SH-SY5Y (cell line): ENCODE measurements at regions not wholly inside any gene's neighbourhood (a gene's known extent, or its start where the extent isn't known, plus 50 kb on each side); places are given as distances from the start of the nearest gene placed in this dataset.

ENCODE experiments used
- GATA2 ChIP-seq: IDR thresholded peaks from 2 replicates; pipeline ENCODE4 v1.6.1; 2011; ENCODE audit warnings: mild to moderate bottlenecking, low read depth, low read length
- GATA3 ChIP-seq: IDR thresholded peaks from 2 replicates; pipeline ENCODE4 v1.6.1; 2011; ENCODE audit warnings: low read depth, mild to moderate bottlenecking, low read length, moderate library complexity

- TF ChIP-seq GATA2, result no peak
- TF ChIP-seq GATA3, result no peak
These were observed 78.7 kb upstream of the ZDHHC17 start for GRCh38 chr12:76685246-76685678.

GRCh38 chr12:76687981-76688380, 75.9 kb upstream of the ZDHHC17 start:
- TF ChIP-seq GATA2, result no peak
- no peak for TF ChIP-seq GATA3

GRCh38 chr12:76688631-76689030, 75.3 kb upstream of the ZDHHC17 start:
- TF ChIP-seq GATA3, result no peak
- TF ChIP-seq GATA2, result no peak

GRCh38 chr12:76690921-76691700, 72.8 kb upstream of the ZDHHC17 start:
- TF ChIP-seq GATA3, result no peak
- no peak for TF ChIP-seq GATA2

- TF ChIP-seq GATA3 (no peak), GATA2 (no peak)
These were observed 71.1 kb upstream of the ZDHHC17 start for GRCh38 chr12:76692846-76693245.

- no peak for TF ChIP-seq GATA3
- TF ChIP-seq GATA2, result no peak
These were observed 69.5 kb upstream of the ZDHHC17 start for GRCh38 chr12:76694369-76694768.

- TF ChIP-seq GATA2 (no peak), GATA3 (no peak)
These were observed 67.7 kb upstream of the ZDHHC17 start for GRCh38 chr12:76696186-76696585.

GRCh38 chr12:76697849-76698248, 66.1 kb upstream of the ZDHHC17 start:
- TF ChIP-seq GATA3 (no peak), GATA2 (no peak)

GRCh38 chr12:76698316-76698715, 65.6 kb upstream of the ZDHHC17 start:
- no peak for TF ChIP-seq GATA3
- no peak for TF ChIP-seq GATA2

- TF ChIP-seq GATA3, result no peak
These were observed 64.9 kb upstream of the ZDHHC17 start for GRCh38 chr12:76698966-76699365.

GRCh38 chr12:76701690-76702089, 62.2 kb upstream of the ZDHHC17 start:
- no peak for TF ChIP-seq GATA2
- no peak for TF ChIP-seq GATA3

- TF ChIP-seq GATA3, result no peak
- no peak for TF ChIP-seq GATA2
These were observed 61.0 kb upstream of the ZDHHC17 start for GRCh38 chr12:76702946-76703345.

- no peak for TF ChIP-seq GATA3
- TF ChIP-seq GATA2, result no peak
These were observed 59.2 kb upstream of the ZDHHC17 start for GRCh38 chr12:76704693-76705092.

- no peak for TF ChIP-seq GATA2
- TF ChIP-seq GATA3, result no peak
These were observed 57.8 kb upstream of the ZDHHC17 start for GRCh38 chr12:76706101-76706500.

GRCh38 chr12:76706761-76707160, 57.2 kb upstream of the ZDHHC17 start:
- TF ChIP-seq GATA3, result no peak
- no peak for TF ChIP-seq GATA2
